ENCODE measurements at regions not wholly inside any gene's neighbourhood (a gene's known extent, or its start where the extent isn't known, plus 50 kb on each side); places are given as distances from the start of the nearest gene placed in this dataset.
A peak's percentile ranks its signal among the peaks of the same experiment; 100 is the strongest.

DNA sequence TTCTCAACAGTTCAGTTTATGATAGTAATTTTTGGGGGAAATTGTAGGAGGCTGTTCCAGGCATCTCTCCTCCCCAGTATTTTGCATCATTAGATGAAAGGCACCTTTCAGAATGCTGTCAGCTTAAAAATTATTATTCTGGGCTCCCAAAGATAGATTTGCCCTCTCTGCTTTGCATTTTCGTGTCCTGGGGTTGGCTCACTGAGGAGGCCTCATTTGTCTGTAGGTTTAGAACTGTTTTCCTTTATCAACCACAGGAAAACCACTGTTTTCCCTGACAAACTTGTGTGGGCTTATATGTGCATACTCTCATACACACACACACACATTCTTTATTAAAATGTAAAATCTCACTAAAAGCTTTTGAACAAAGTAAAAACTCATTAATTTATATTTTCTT is 197.2 kb upstream of the VCX3A start:
- no peak for DNase-seq
- TF ChIP-seq CTCF (IDR thresholded peaks at IDR 0.05) (no peak), POLR2A (IDR thresholded peaks at IDR 0.05) (no peak)
- Histone ChIP-seq H3K4me3 (no peak overlapping the region), H3K27ac (no peak overlapping the region), H3K4me1 (no peaks in the 10 kb centered on the region), H3K36me3 (ENCODE audit: low read depth, missing control alignments) (no peaks in the 10 kb centered on the region), H3K9me3 (no peaks in the 10 kb centered on the region), H3K27me3 (no peaks in the 10 kb centered on the region)
- 33 to 50% methylated on average over 1 of the region's 1 CpG for WGBS, 2 donors
- intact Hi-C loops (cut with DNase I; ENCODE audit: low total_unique reads), result no loop called here

DNA sequence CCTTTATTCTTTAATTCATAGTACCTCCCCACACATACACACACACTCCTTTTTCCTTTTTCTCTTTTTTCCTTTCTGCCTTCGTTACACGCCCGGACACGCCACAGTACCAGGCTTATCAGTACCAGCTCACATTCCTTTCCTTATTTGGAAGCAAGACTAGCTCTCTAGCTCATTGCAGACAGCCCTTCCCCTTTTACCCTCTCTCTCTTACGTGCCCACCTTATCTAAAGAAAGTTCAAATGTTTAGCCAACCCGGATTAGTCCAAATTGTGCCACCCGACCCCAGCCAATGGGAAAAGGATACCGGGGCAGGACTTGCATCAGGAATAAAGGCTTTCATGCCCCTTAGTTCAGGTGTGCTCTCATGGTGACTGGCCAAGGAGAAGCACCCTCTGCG is 194.7 kb upstream of the VCX3A start:
- TF ChIP-seq CTCF (IDR thresholded peaks at IDR 0.05) (no peak), POLR2A (IDR thresholded peaks at IDR 0.05) (no peak)
- H3K4me3 ChIP-seq, result no peak overlapping the region
- intact Hi-C loops (cut with DNase I; ENCODE audit: low total_unique reads), result no loop called here
- no peak overlapping the region for H3K27ac ChIP-seq
- no peaks in the 10 kb centered on the region for H3K36me3 ChIP-seq (ENCODE audit: low read depth, missing control alignments)
- DNase-seq, result peak; percentile 13
- WGBS, 2 donors, result 40 to 47% methylated on average over 9 of the region's 9 CpGs
- H3K4me1 ChIP-seq, result no peaks in the 10 kb centered on the region
- H3K9me3 ChIP-seq, result no peaks in the 10 kb centered on the region
- no peaks in the 10 kb centered on the region for H3K27me3 ChIP-seq

- WGBS, 2 donors, result 40 to 62% methylated on average over 2 to 6 of the region's 6 CpGs
- intact Hi-C loops (cut with DNase I; ENCODE audit: low total_unique reads), result no loop called here
- no peak for TF ChIP-seq CTCF (IDR thresholded peaks at IDR 0.05)
- TF ChIP-seq POLR2A (IDR thresholded peaks at IDR 0.05), result no peak
Measured at GRCh38 chrX:6718766-6719165, 183.8 kb upstream of the VCX3A start.

GRCh38 chrX:6708676-6709380 is 173.9 kb upstream of the VCX3A start:
- Histone ChIP-seq H3K36me3 (ENCODE audit: low read depth, missing control alignments) (no peaks in the 10 kb centered on the region), H3K27ac (no peak overlapping the region), H3K4me1 (no peaks in the 10 kb centered on the region), H3K4me3 (no peak overlapping the region), H3K9me3 (no peaks in the 10 kb centered on the region), H3K27me3 (no peaks in the 10 kb centered on the region)
- TF ChIP-seq POLR2A (IDR thresholded peaks at IDR 0.05) (no peak), CTCF (IDR thresholded peaks at IDR 0.05) (no peak)
- DNase-seq, result no peak
- intact Hi-C loops (cut with DNase I; ENCODE audit: low total_unique reads), result no loop called here
- 77 to 83% methylated on average over 5 of the region's 5 CpGs for WGBS, 2 donors

More at GRCh38 chrX:6718766-6719165, 183.8 kb upstream of the VCX3A start:
- Histone ChIP-seq H3K4me1 (no peaks in the 10 kb centered on the region), H3K36me3 (ENCODE audit: low read depth, missing control alignments) (no peaks in the 10 kb centered on the region), H3K27ac (no peak overlapping the region), H3K9me3 (no peaks in the 10 kb centered on the region), H3K4me3 (no peak overlapping the region), H3K27me3 (no peaks in the 10 kb centered on the region)
- DNase-seq, result no peak

- TF ChIP-seq POLR2A (IDR thresholded peaks at IDR 0.05) (no peak), CTCF (IDR thresholded peaks at IDR 0.05) (no peak)
- Histone ChIP-seq H3K27me3 (no peaks in the 10 kb centered on the region), H3K4me3 (no peak overlapping the region), H3K36me3 (ENCODE audit: low read depth, missing control alignments) (no peaks in the 10 kb centered on the region), H3K27ac (no peak overlapping the region), H3K9me3 (no peaks in the 10 kb centered on the region), H3K4me1 (no peaks in the 10 kb centered on the region)
- no peak for DNase-seq
- intact Hi-C loops (cut with DNase I; ENCODE audit: low total_unique reads), result no loop called here
- 33 to 63% methylated on average over 1 of the region's 1 CpG for WGBS, 2 donors
Measured at GRCh38 chrX:6708041-6708440, 173.1 kb upstream of the VCX3A start.

Measured in testis (tissue), 2 donors.